Breast epithelium (tissue), 3 donors: ENCODE measurements at regions not wholly inside any gene's neighbourhood (a gene's known extent, or its start where the extent isn't known, plus 50 kb on each side); places are given as distances from the start of the nearest gene placed in this dataset.

ENCODE experiments used
- CTCF ChIP-seq, 3 donors: fragments of 450-650 bp; IDR thresholded peaks; one replicate each; pipeline ENCODE4 v1.5.1; 2016 to 2017; ENCODE audit warnings: antibody characterized with exemption in 3 of 3, mild to moderate bottlenecking in 3 of 3, moderate library complexity in 3 of 3
- POLR2A ChIP-seq: fragments of 450-650 bp; IDR thresholded peaks from one replicate; pipeline ENCODE4 v1.6.1; 2016; ENCODE audit warnings: antibody characterized with exemption, mild to moderate bottlenecking, moderate library complexity
- POLR2AphosphoS5 ChIP-seq, 3 donors: sonication (generic); formaldehyde crosslinking; IDR thresholded peaks; one replicate each; pipeline ENCODE4 v1.6.1; 2017; ENCODE audit warnings: antibody characterized with exemption in 3 of 3

GRCh38 chr1:39117899-39118450 is 86.5 kb upstream of the MACF1 start:
- no peak for TF ChIP-seq CTCF (IDR thresholded peaks at IDR 0.05)
- no peak for TF ChIP-seq POLR2A
- no peak for TF ChIP-seq POLR2AphosphoS5 (IDR thresholded peaks at IDR 0.05)
